C4-2B (cell line): ENCODE measurements at regions not wholly inside any gene's neighbourhood (a gene's known extent, or its start where the extent isn't known, plus 50 kb on each side); places are given as distances from the start of the nearest gene placed in this dataset.

ENCODE experiments used
- ZFX ChIP-seq: fragments of 450-650 bp; IDR thresholded peaks from 2 replicates; pipeline ENCODE4 v1.6.1; 2017
- TF ChIP-seq, protein P1 (sequence below): fragments of 450-650 bp; conservative IDR thresholded peaks from 2 replicates; pipeline ENCODE4 v1.5.1; 2017; ENCODE audit warnings: mild to moderate bottlenecking

DNA sequence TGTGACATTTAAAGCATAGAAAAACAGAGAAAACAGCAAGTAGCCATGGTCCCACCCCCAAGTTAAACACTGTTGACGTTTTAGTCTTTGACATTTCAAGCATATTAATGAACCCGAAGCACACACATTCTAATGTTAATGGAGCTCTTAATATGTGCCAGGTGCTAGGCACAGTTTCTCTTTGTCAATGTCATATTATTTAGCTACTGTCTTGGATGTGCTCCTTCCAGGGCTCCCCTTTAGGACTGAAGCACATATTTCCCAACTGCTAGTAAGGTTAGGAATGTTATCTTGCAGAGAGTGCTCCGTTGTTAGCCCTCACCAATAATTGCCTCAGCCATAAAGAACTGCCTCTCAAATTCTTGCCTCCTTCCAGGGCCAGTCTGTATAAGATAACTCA, 716.6 kb upstream of the TENM4 start:
- TF ChIP-seq, protein P1, sequence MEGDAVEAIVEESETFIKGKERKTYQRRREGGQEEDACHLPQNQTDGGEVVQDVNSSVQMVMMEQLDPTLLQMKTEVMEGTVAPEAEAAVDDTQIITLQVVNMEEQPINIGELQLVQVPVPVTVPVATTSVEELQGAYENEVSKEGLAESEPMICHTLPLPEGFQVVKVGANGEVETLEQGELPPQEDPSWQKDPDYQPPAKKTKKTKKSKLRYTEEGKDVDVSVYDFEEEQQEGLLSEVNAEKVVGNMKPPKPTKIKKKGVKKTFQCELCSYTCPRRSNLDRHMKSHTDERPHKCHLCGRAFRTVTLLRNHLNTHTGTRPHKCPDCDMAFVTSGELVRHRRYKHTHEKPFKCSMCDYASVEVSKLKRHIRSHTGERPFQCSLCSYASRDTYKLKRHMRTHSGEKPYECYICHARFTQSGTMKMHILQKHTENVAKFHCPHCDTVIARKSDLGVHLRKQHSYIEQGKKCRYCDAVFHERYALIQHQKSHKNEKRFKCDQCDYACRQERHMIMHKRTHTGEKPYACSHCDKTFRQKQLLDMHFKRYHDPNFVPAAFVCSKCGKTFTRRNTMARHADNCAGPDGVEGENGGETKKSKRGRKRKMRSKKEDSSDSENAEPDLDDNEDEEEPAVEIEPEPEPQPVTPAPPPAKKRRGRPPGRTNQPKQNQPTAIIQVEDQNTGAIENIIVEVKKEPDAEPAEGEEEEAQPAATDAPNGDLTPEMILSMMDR, result no peak
- TF ChIP-seq ZFX, result no peak
